Neural progenitor cell (in vitro differentiated cells): ENCODE measurements at regions not wholly inside any gene's neighbourhood (a gene's known extent, or its start where the extent isn't known, plus 50 kb on each side); places are given as distances from the start of the nearest gene placed in this dataset.

Source experiments
- DNase-seq: peaks from one replicate; pipeline ENCODE4 v3.0.0-alpha.2; 2016; ENCODE audit warnings: low spot score
- H2AFZ ChIP-seq: fragments of 200-600 bp; sonication (generic); replicated peaks from 2 replicates; pipeline ENCODE4 v1.6.1; 2016; ENCODE audit warnings: antibody characterized with exemption
- H3F3A ChIP-seq: fragments of 200-600 bp; sonication (generic); 2 replicates; pipeline ENCODE4 v1.6.1; 2016; ENCODE audit warnings: antibody characterized with exemption, low read depth
- H3K27ac ChIP-seq: fragments of 200-600 bp; sonication (generic); 2 replicates; pipeline ENCODE4 v1.5.1; 2016; ENCODE audit warnings: mild to moderate bottlenecking
- H3K27me3 ChIP-seq: fragments of 200-600 bp; sonication (generic); 2 replicates; pipeline ENCODE4 v1.6.1; 2016; ENCODE audit warnings: mild to moderate bottlenecking, moderate library complexity
- H3K36me3 ChIP-seq: fragments of 200-600 bp; sonication (generic); 2 replicates; pipeline ENCODE4 v1.5.1; 2016
- H3K4me1 ChIP-seq: fragments of 200-600 bp; sonication (generic); 2 replicates; pipeline ENCODE4 v1.6.1; 2016; ENCODE audit warnings: mixed run types
- H3K4me2 ChIP-seq: fragments of 200-600 bp; sonication (generic); 2 replicates; pipeline ENCODE4 v1.6.1; 2016
- H3K4me3 ChIP-seq: fragments of 200-600 bp; sonication (generic); 2 replicates; pipeline ENCODE4 v1.5.1; 2016
- H3K79me2 ChIP-seq: fragments of 200-600 bp; sonication (generic); 2 replicates; pipeline ENCODE4 v1.6.1; 2016; ENCODE audit warnings: low read depth
- H3K9ac ChIP-seq: fragments of 200-600 bp; sonication (generic); 2 replicates; pipeline ENCODE4 v1.6.1; 2016
- H3K9me3 ChIP-seq: fragments of 200-600 bp; sonication (generic); 2 replicates; pipeline ENCODE4 v1.5.1; 2016; ENCODE audit warnings: low read depth
- H4K20me1 ChIP-seq: fragments of 200-600 bp; sonication (generic); 2 replicates; pipeline ENCODE4 v1.6.1; 2016; ENCODE audit warnings: low read depth
- H3K27ac Mint-ChIP-seq: 3 replicates; pipeline ENCODE4 v1.8.0; 2021; ENCODE audit warnings: mixed read lengths
- H3K27me3 Mint-ChIP-seq: 2 replicates; pipeline ENCODE4 v1.8.0; 2022; ENCODE audit warnings: low read depth, mild to moderate bottlenecking, inconsistent platforms, moderate library complexity, mixed read lengths; ENCODE audit not compliant: insufficient read depth
- H3K36me3 Mint-ChIP-seq: 3 replicates; pipeline ENCODE4 v1.8.0; 2021; ENCODE audit warnings: mixed read lengths
- H3K4me1 Mint-ChIP-seq: 3 replicates; pipeline ENCODE4 v1.8.0; 2021; ENCODE audit warnings: mixed read lengths
- H3K4me3 Mint-ChIP-seq: 3 replicates; pipeline ENCODE4 v1.8.0; 2021; ENCODE audit warnings: mild to moderate bottlenecking, moderate library complexity, mixed read lengths
- H3K9me3 Mint-ChIP-seq: 3 replicates; pipeline ENCODE4 v1.8.0; 2020; ENCODE audit warnings: mixed read lengths
- CTCF ChIP-seq: fragments of 200-600 bp; sonication (generic); IDR thresholded peaks from 2 replicates; pipeline ENCODE4 v1.5.1; 2017; ENCODE audit warnings: antibody characterized with exemption, mild to moderate bottlenecking
- EZH2 ChIP-seq: fragments of 200-600 bp; sonication (generic); IDR thresholded peaks from 2 replicates; pipeline ENCODE4 v1.6.1; 2017; ENCODE audit warnings: antibody characterized with exemption, mild to moderate bottlenecking, moderate library complexity
- EZH2phosphoT487 ChIP-seq: fragments of 200-600 bp; sonication (generic); IDR thresholded peaks from 2 replicates; pipeline ENCODE4 v1.6.1; 2017; ENCODE audit warnings: antibody characterized with exemption

DNA sequence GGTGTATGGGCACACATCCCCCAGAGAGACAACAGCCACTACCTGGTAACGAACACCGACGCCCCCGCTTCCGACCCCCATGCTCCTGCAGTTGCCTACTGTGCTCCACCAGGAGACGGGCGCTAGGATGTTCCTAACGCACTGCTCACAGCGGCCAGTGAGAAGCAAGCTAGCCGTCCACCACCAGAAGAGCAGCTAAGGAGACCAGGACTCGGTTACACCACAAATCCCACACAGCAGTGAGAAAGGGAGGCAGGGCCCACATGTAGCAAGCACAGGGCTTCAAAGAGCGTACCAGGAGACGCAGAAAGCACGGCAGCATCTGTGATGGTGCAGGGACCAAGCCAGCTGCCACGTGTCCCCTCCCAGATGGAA, 117.0 kb downstream of the NCOR2 start:
- Mint-ChIP-seq H3K4me3 (no peak overlapping the region), H3K27ac (peak overlapping the region; percentile 46), H3K9me3 (no peaks in the 10 kb centered on the region), H3K27me3 (peaks cover 5% of the 10 kb centered on the region), H3K4me1 (peaks cover 45% of the 10 kb centered on the region), H3K36me3 (peaks cover 8% of the 10 kb centered on the region)
- no peak overlapping the region for H3K4me2 ChIP-seq
- no peaks in the 10 kb centered on the region for H3K9me3 ChIP-seq
- no peak overlapping the region for H2AFZ ChIP-seq
- no peak for DNase-seq
- H3K36me3 ChIP-seq: no peaks in the 10 kb centered on the region
- H3K27me3 ChIP-seq: no peaks in the 10 kb centered on the region
- H3K79me2 ChIP-seq: no peaks in the 10 kb centered on the region
- H3F3A ChIP-seq: peaks cover 6% of the 10 kb centered on the region
- H3K27ac ChIP-seq: no peak overlapping the region
- TF ChIP-seq EZH2: no peak
- TF ChIP-seq CTCF: no peak
- TF ChIP-seq EZH2phosphoT487: no peak
- no peak overlapping the region for H3K9ac ChIP-seq
- H3K4me3 ChIP-seq: no peak overlapping the region
- peaks cover 47% of the 10 kb centered on the region for H4K20me1 ChIP-seq
- peaks cover 21% of the 10 kb centered on the region for H3K4me1 ChIP-seq

DNA sequence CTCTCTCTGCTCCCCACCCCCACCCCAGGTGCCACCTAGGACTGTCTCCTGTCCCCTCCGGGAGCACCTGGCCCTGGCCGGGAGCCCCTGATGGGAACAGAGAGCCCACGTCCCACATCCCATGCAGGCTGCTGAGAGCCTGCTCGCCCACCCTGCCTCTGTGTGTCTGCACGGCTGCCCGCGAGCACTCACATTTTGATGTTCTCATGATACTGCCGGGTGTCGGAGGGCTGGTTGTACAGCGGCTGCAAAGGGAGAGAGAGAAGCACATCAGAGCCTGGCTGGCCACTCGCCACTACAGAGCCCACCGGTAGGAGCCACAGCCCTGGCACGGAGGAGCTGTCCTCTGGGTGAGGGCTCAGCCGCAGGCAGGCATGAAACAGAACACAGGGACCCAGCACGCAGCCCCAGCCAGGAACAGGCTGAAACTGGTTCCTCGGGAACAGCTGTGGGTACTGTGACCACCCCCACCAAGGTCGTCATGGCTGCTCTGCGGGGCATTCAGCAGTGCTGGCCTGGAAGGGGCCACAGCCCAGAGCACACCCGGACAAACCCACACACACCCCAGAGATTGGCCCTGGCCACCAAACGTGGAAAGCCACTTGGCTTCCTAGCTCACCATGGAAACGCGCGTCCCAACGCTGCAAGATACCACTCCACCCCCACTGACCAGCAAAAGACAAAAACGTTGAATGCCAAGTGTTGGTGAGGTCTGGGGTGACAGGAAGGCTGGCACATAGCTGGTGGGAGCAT, 117.6 kb downstream of the NCOR2 start:
- H3K79me2 ChIP-seq: no peaks in the 10 kb centered on the region
- peaks cover 7% of the 10 kb centered on the region for H3K27me3 Mint-ChIP-seq
- no peak overlapping the region for H3K9ac ChIP-seq
- H3K36me3 Mint-ChIP-seq: peaks cover 7% of the 10 kb centered on the region
- H3K9me3 Mint-ChIP-seq: no peaks in the 10 kb centered on the region
- no peaks in the 10 kb centered on the region for H3K36me3 ChIP-seq
- no peaks in the 10 kb centered on the region for H3K27me3 ChIP-seq
- no peaks in the 10 kb centered on the region for H3K9me3 ChIP-seq
- H3K4me1 ChIP-seq: peaks cover 26% of the 10 kb centered on the region
- H3K27ac Mint-ChIP-seq: peak overlapping the region; percentile 46
- no peak for TF ChIP-seq EZH2
- no peak for TF ChIP-seq EZH2phosphoT487
- no peak for TF ChIP-seq CTCF
- H3K4me2 ChIP-seq: no peak overlapping the region
- no peak overlapping the region for H3K4me3 ChIP-seq
- DNase-seq: no peak
- peaks cover 11% of the 10 kb centered on the region for H3F3A ChIP-seq
- no peak overlapping the region for H3K27ac ChIP-seq
- H4K20me1 ChIP-seq: peaks cover 53% of the 10 kb centered on the region
- H2AFZ ChIP-seq: no peak overlapping the region
- peak overlapping the region; percentile 17 for H3K4me3 Mint-ChIP-seq
- peaks cover 43% of the 10 kb centered on the region for H3K4me1 Mint-ChIP-seq

GRCh38 chr12:124448955-124449622, 118.3 kb downstream of the NCOR2 start:
- Histone ChIP-seq H3K9ac (no peak overlapping the region), H3K4me3 (no peak overlapping the region), H4K20me1 (peaks cover 56% of the 10 kb centered on the region), H3F3A (peaks cover 11% of the 10 kb centered on the region), H3K4me2 (no peak overlapping the region), H3K4me1 (peaks cover 26% of the 10 kb centered on the region), H3K27me3 (no peaks in the 10 kb centered on the region), H3K9me3 (no peaks in the 10 kb centered on the region), H2AFZ (no peak overlapping the region), H3K27ac (no peak overlapping the region), H3K79me2 (no peaks in the 10 kb centered on the region), H3K36me3 (no peaks in the 10 kb centered on the region)
- DNase-seq: no peak
- H3K4me3 Mint-ChIP-seq: no peak overlapping the region
- H3K27ac Mint-ChIP-seq: peak overlapping the region; percentile 83
- H3K9me3 Mint-ChIP-seq: no peaks in the 10 kb centered on the region
- peaks cover 7% of the 10 kb centered on the region for H3K27me3 Mint-ChIP-seq
- H3K36me3 Mint-ChIP-seq: peaks cover 6% of the 10 kb centered on the region
- TF ChIP-seq EZH2: no peak
- no peak for TF ChIP-seq CTCF
- no peak for TF ChIP-seq EZH2phosphoT487
- peaks cover 46% of the 10 kb centered on the region for H3K4me1 Mint-ChIP-seq
